ENCODE measurements at regions not wholly inside any gene's neighbourhood (a gene's known extent, or its start where the extent isn't known, plus 50 kb on each side); places are given as distances from the start of the nearest gene placed in this dataset.
"Not testable (repeated sequence)": the region's sequence is repeated elsewhere in the genome, so short reads cannot be mapped to it uniquely, and the experiment has no call there.

- DNase-seq: no peak
Measured at GRCh38 chr5:91867799-91868198, 484.7 kb upstream of the ARRDC3 start.

GRCh38 chr5:91865915-91866314 lies 482.8 kb upstream of the ARRDC3 start:
- DNase-seq: no peak

GRCh38 chr5:91864962-91865361 lies 481.8 kb upstream of the ARRDC3 start:
- DNase-seq: no peak

GRCh38 chr5:91851670-91852069 lies 468.6 kb upstream of the ARRDC3 start:
- DNase-seq: no peak

- DNase-seq: no peak
Measured at GRCh38 chr5:91850031-91850430, 466.9 kb upstream of the ARRDC3 start.

GRCh38 chr5:91849069-91849468 lies 466.0 kb upstream of the ARRDC3 start:
- DNase-seq: no peak

- no peak for DNase-seq
Measured at GRCh38 chr5:91848453-91848852, 465.3 kb upstream of the ARRDC3 start.

- DNase-seq: no peak
Measured at GRCh38 chr5:91841423-91841822, 458.3 kb upstream of the ARRDC3 start.

- DNase-seq: no peak
Measured at GRCh38 chr5:91840412-91840811, 457.3 kb upstream of the ARRDC3 start.

- DNase-seq: no peak
Measured at GRCh38 chr5:91839721-91840120, 456.6 kb upstream of the ARRDC3 start.

GRCh38 chr5:91839233-91839632 lies 456.1 kb upstream of the ARRDC3 start:
- no peak for DNase-seq

- DNase-seq: no peak
Measured at GRCh38 chr5:91830361-91830953, 447.3 kb upstream of the ARRDC3 start.

GRCh38 chr5:91825618-91826017 lies 442.5 kb upstream of the ARRDC3 start:
- DNase-seq: no peak

- DNase-seq: no peak
Measured at GRCh38 chr5:91824406-91824805, 441.3 kb upstream of the ARRDC3 start.

- DNase-seq: no peak
Measured at GRCh38 chr5:91820874-91821273, 437.8 kb upstream of the ARRDC3 start.

GRCh38 chr5:91816681-91817080 lies 433.6 kb upstream of the ARRDC3 start:
- no peak for DNase-seq

GRCh38 chr5:91797576-91797975 lies 414.5 kb upstream of the ARRDC3 start:
- no peak for DNase-seq

- no peak for DNase-seq
Measured at GRCh38 chr5:91794856-91795548, 411.9 kb upstream of the ARRDC3 start.

- no peak for DNase-seq
Measured at GRCh38 chr5:91794455-91794854, 411.3 kb upstream of the ARRDC3 start.

- no peak for DNase-seq
Measured at GRCh38 chr5:91787718-91788117, 404.6 kb upstream of the ARRDC3 start.

- DNase-seq: no peak
Measured at GRCh38 chr5:91777671-91778070, 394.6 kb upstream of the ARRDC3 start.

GRCh38 chr5:91776249-91776648 lies 393.1 kb upstream of the ARRDC3 start:
- no peak for DNase-seq

GRCh38 chr5:91770400-91770799 lies 387.3 kb upstream of the ARRDC3 start:
- DNase-seq: no peak

GRCh38 chr5:91757383-91757782 lies 374.3 kb upstream of the ARRDC3 start:
- DNase-seq: not testable (repeated sequence)

- DNase-seq: no peak
Measured at GRCh38 chr5:91754990-91755389, 371.9 kb upstream of the ARRDC3 start.
